HG03108 (cell line): ENCODE measurements at regions not wholly inside any gene's neighbourhood (a gene's known extent, or its start where the extent isn't known, plus 50 kb on each side); places are given as distances from the start of the nearest gene placed in this dataset.
A peak's percentile ranks its signal among the peaks of the same experiment; 100 is the strongest.
"Not testable (repeated sequence)": the region's sequence is repeated elsewhere in the genome, so short reads cannot be mapped to it uniquely, and the experiment has no call there.

Experiments used
- ATAC-seq: cut with Tn5 transposase; IDR thresholded peaks from one replicate; pipeline ENCODE4 v1.9.1; 2021; ENCODE audit warnings: moderate library complexity; ENCODE audit not compliant: unreplicated experiment

DNA sequence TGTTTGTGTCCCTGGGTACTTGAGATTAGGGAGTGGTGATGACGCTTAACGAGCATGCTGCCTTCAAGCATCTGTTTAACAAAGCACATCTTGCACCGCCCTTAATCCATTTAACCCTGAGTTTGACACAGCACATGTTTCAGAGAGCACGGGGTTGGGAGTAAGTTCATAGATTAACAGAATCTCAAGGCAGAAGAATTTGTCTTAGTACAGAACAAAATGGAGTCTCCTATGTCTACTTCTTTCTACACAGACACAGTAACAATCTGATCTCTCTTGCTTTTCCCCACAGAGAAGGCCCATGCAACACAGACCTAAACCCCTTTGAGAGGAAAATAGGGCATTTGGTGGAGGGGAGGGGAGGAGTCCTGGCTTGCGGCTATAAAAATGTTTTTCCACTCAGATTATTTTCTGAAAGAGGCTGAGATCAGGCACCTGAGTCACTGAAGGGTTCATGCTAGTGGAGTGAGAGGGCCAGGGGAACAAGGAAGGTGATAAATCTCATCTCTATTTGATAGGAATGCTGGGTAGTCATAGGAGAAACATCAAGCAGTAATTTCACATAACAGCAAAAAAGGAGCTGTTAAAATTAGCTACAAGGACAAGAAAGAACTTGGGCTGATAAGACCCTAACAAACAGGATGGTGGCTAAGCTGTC, 136.9 kb downstream of the OR2B2 start:
- ATAC-seq, result not testable (repeated sequence)

GRCh38 chr6:27774264-27774600, 138.0 kb downstream of the OR2B2 start:
- ATAC-seq, result not testable (repeated sequence)

GRCh38 chr6:27773542-27774263, 138.5 kb downstream of the OR2B2 start:
- ATAC-seq, result not testable (repeated sequence)

DNA sequence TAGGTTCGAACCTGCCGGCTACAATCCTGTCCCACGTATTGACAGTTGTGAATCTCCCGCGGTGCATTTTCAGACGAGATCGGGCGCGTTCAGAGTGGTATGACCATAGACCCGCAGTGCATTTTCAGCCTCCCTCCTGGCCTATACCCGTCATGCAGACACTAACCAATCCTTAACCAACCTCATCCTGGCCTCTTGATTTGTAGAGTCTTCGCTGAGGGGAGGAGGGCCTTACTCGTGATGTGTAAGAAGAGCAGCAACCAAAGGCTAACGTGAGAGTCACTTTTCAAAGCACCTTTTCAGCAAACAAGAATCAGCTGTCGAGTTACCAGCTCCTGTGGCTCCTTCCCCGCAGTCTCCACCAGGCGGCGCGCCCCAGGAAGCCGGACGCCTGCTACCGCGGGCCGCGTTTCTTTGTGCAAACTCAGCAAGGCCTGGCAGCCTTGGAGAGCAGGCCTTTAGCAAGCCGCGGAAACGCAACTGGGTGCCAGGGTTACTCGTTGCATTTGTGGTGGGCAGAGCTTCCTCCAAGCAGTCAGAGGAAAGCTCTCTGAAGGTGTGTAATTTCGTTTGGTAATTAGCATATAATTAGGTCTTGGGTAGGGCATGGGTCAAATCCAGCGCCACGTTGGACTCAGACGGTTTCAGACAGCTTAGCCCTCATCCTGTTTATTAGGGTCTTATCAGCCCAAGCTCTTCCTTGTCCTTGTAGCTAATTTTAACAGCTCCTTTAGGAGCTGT, 139.8 kb downstream of the OR2B2 start:
- ATAC-seq, result no peak

DNA sequence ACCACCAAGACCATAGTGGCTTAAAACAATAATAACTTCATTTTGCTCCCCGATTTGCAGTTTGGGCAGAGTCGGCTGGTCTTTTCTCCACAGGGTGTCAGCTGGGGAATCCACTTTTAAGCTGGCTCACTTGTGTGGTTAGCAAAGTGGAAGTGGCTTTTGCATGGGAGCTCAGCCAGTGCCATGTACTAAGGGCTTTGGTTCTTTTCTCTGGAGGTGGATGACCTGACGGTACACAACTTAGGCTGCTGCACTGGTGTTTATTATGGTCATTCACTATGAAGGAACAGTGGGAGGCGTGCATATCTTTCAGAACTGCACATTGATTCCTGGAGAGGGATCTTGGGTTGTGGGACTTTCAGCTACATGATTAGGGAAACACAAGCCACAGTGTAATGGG, 141.0 kb downstream of the OR2B2 start:
- ATAC-seq, result no peak

- ATAC-seq, result no peak
Measured at GRCh38 chr6:27770724-27771123, 141.5 kb downstream of the OR2B2 start.

DNA sequence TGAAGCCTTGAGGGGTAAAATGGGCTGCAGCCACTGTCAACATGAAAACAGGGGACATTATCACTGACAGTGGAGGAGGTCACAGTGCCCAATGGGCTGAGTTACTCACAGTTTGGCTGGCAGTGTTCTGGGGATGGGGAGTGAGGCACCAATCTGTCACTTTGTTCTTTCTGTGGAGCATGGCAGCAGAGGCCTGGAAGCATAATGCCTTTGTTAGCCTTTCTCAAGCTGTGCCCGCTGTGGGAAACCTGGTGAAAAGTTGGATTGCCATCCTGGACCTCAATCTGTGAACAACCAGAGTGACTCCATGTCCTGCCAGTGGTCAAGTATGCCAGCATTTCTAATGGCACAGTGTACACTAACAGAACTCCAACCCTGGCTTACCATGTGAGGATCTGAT, 143.6 kb downstream of the OR2B2 start:
- no peak for ATAC-seq

- ATAC-seq, result no peak
Measured at GRCh38 chr6:27767851-27768250, 144.3 kb downstream of the OR2B2 start.

DNA sequence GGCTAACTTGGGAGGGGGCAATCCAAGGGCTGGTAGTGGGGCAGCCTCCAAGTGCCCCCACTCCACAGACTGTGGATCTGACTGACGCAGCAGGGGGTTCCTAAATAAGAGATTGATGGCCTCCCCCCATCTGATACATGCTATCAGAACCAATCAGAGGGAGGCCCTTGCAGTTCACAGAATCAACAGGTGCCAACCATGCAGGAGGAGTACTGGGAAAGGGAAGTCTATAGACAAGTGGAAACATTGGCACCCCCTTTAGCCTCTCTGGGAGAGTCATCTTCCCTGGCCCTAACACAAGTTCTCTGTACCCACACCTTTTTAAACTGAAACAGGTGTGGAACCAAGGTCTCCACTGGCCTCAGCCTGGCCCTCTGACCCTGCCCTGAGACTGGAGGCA, 145.8 kb downstream of the OR2B2 start:
- no peak for ATAC-seq

GRCh38 chr6:27765028-27765590, 147.1 kb downstream of the OR2B2 start:
- ATAC-seq, result no peak

DNA sequence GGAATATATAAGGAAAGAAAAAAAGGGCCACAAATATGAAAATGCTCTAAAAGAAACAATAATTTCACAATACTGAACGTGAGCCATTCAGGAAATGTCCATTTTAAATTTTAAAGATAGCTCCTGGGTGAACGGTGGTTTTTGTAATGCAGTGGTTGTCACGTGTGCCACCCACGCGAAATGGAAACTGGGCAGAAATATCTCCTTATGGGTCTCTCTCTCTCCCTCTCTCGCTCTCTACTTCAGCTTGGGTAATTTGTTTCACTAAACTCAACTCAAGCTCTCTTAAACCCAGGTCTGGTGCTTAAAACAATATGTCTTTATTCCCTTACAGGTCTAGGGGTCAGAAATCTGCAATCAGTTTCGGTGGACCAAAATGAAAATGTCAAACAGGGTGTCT, 150.8 kb downstream of the OR2B2 start:
- ATAC-seq, result no peak

GRCh38 chr6:27760464-27760863, 151.7 kb downstream of the OR2B2 start:
- ATAC-seq, result no peak

DNA sequence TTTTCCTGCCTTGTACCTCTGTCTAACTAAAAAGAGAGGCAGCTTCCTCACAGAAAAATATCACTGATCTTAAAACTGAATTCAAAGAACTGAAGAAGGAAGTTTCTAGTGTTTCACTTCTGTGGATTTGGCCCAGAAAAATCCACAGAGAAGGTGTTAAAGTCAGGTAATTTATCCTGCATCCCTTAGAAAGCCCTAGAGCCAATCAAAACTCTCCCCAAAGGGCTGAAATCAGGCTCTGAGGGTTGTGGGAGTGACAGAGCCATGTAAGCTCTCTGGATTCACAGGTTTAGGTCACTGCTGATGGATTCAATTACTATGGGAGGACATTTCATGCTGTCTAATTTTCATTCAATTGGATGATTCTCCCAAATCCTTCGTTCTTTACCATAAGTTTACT, 152.3 kb downstream of the OR2B2 start:
- no peak for ATAC-seq

- no peak for ATAC-seq
Measured at GRCh38 chr6:27758491-27758890, 153.7 kb downstream of the OR2B2 start.

DNA sequence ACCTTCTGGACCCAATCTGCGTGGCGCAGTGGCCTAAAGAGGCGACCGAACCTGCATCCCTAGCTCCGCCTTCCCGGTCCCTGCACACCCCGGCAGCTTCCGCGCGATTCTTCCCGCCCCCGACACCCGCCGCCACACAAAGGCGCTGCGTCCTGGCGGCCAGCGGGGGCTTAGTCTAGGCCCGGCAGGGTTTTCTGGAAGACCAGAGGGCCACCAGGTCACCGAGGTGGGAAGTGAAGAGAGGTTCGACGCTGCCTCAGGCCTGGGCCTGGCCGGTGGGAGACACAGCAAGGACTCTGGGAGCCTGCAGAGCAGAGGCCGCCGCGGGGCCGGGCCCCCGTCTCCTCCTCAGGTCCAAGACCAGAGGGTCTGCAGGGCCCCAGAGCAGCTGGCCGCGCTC, 154.9 kb downstream of the OR2B2 start:
- ATAC-seq, result peak; percentile 30

GRCh38 chr6:27755768-27756167, 156.4 kb downstream of the OR2B2 start:
- no peak for ATAC-seq

- ATAC-seq, result no peak
Measured at GRCh38 chr6:27754408-27754782, 157.8 kb downstream of the OR2B2 start.

- ATAC-seq, result peak; percentile 46
Measured at GRCh38 chr6:27753668-27754407, 158.4 kb downstream of the OR2B2 start.

DNA sequence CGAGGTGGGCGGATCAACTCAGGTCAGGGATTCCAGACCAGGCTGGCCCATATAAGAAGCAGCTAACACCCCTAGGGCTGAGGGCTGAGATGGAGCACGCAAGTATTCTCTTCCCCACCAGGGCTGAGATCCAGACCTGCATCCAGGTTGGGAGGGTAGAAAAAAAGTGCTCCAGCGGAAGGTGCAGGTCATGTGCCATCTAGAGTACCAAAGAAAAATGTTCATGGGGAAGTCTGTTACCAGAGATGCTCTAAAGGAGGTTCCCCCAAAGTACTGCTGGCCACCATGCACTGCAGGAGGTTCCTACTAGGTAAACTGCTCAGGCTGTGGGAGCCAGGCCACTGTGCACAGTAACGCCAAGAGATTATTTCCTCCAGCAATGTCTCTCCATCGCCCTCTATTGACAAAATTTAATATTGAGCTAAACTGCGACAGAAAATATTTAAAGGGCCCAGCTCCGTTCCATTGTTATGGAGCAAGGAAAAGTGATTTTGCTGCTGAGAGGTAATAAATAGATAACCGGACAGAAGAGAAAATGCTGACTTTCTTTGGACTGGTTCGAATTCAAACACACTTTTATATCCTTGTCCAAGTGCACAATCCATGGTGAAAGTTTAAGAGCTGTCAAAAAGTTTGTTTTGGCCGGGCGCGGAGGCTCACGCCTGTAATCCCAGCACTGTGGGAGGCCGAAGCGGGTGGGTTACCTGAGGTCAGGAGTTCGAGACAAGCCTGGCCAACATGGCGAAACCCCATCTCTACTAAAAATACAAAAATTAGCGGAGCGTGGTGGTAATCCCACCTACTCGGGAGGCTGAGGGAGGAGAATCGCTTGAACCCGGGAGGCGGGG, 159.9 kb downstream of the OR2B2 start:
- ATAC-seq, result no peak

DNA sequence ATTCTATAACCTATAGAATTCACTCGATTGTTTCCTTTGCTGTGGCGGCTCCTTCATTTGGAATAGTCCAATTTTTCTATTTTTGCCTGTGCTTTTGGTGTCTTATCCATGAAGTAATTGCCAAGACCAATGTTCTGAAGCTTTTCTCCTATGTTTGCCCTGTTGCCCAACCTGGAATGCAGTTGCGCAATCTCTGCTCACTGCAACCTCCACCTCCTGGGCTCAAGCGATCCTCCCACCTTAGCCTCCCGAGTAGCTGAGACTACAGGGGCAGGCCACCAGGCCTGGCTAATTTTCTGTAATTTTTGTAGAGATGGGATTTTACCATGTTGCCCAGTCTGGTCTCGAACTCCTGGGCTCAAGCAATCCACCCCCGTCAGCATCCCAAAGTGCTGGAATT, 163.5 kb downstream of the OR2B2 start:
- ATAC-seq, result no peak
